Head of caudate nucleus (tissue), 42 donors: ENCODE measurements at regions not wholly inside any gene's neighbourhood (a gene's known extent, or its start where the extent isn't known, plus 50 kb on each side); places are given as distances from the start of the nearest gene placed in this dataset.
A peak's percentile ranks its signal among the peaks of the same experiment; 100 is the strongest.

ENCODE experiments used
- DNase-seq, 42 donors: peaks; one replicate each; pipeline versions ENCODE4 v3.0.0 to v3.0.0-alpha.2; 2020 to 2021; ENCODE audit warnings: mixed read lengths in 7 of 42
- intact Hi-C: fragments of 100-400 bp; cut with DNase I; formaldehyde crosslinking; loops from one replicate; pipeline ENCODE4 v1.15.0; 2022

GRCh38 chr5:175096469-175097165 lies 347.4 kb downstream of the DRD1 start:
- DNase-seq: no peak
- intact Hi-C loops: no loop called here

GRCh38 chr5:175094461-175094860 lies 349.5 kb downstream of the DRD1 start:
- DNase-seq: no peak
- intact Hi-C loops: no loop called here

- no peak for DNase-seq
- intact Hi-C loops: no loop called here
Observed at GRCh38 chr5:175092691-175093090, 351.3 kb downstream of the DRD1 start.

- no peak for DNase-seq
- intact Hi-C loops: no loop called here
Observed at GRCh38 chr5:175088963-175089362, 355.0 kb downstream of the DRD1 start.

GRCh38 chr5:175082866-175083590 lies 358.6 kb downstream of the MSX2 start:
- intact Hi-C loops: no loop called here
- no peak for DNase-seq

GRCh38 chr5:175082346-175082745 lies 358.0 kb downstream of the MSX2 start:
- no peak for DNase-seq

GRCh38 chr5:175079707-175080106 lies 355.3 kb downstream of the MSX2 start:
- no peak for DNase-seq
- intact Hi-C loops: no loop called here

More at GRCh38 chr5:175082346-175082745, 358.0 kb downstream of the MSX2 start:
- intact Hi-C loops: no loop called here

- DNase-seq: no peak
- intact Hi-C loops: no loop called here
Observed at GRCh38 chr5:175070283-175070682, 345.9 kb downstream of the MSX2 start.

GRCh38 chr5:175060257-175060656 lies 335.9 kb downstream of the MSX2 start:
- intact Hi-C loops: no loop called here
- no peak for DNase-seq

GRCh38 chr5:175059687-175060211 lies 335.4 kb downstream of the MSX2 start:
- intact Hi-C loops: no loop called here
- peak; percentile 53 to 92 (median 79) for DNase-seq

- no peak for DNase-seq
- intact Hi-C loops: no loop called here
Observed at GRCh38 chr5:175056831-175057230, 332.4 kb downstream of the MSX2 start.

- intact Hi-C loops: no loop called here
- no peak for DNase-seq
Observed at GRCh38 chr5:175054243-175054642, 329.9 kb downstream of the MSX2 start.

GRCh38 chr5:175052351-175052750 lies 328.0 kb downstream of the MSX2 start:
- DNase-seq: no peak
- intact Hi-C loops: no loop called here

GRCh38 chr5:175047048-175047447 lies 322.7 kb downstream of the MSX2 start:
- intact Hi-C loops: no loop called here
- DNase-seq: no peak

- intact Hi-C loops: no loop called here
- DNase-seq: no peak
Observed at GRCh38 chr5:175045820-175046219, 321.4 kb downstream of the MSX2 start.

GRCh38 chr5:175037820-175038219 lies 313.4 kb downstream of the MSX2 start:
- DNase-seq: no peak
- intact Hi-C loops: no loop called here

- intact Hi-C loops: no loop called here
Observed at GRCh38 chr5:175035882-175036533, 311.6 kb downstream of the MSX2 start.

GRCh38 chr5:175034924-175035323 lies 310.5 kb downstream of the MSX2 start:
- no peak for DNase-seq
- intact Hi-C loops: no loop called here

More at GRCh38 chr5:175035882-175036533, 311.6 kb downstream of the MSX2 start:
- DNase-seq: no peak

- peak in 36 of 42 donors; percentile 3 to 75 (median 44) for DNase-seq
- intact Hi-C loops: no loop called here
Observed at GRCh38 chr5:175032741-175033151, 308.4 kb downstream of the MSX2 start.

- no peak for DNase-seq
- intact Hi-C loops: no loop called here
Observed at GRCh38 chr5:175032013-175032412, 307.6 kb downstream of the MSX2 start.
